Stimulated activated CD4-positive, alpha-beta T cell treated with anti-CD3 and anti-CD28 coated beads, Interleukin-1b, Interleukin-23, amount 100 ng/mL, for 48 hours (primary cell): ENCODE measurements at regions not wholly inside any gene's neighbourhood (a gene's known extent, or its start where the extent isn't known, plus 50 kb on each side); places are given as distances from the start of the nearest gene placed in this dataset.

Source experiments
- DNase-seq: peaks from one replicate; pipeline ENCODE4 v3.0.0-alpha.2; 2020

DNA sequence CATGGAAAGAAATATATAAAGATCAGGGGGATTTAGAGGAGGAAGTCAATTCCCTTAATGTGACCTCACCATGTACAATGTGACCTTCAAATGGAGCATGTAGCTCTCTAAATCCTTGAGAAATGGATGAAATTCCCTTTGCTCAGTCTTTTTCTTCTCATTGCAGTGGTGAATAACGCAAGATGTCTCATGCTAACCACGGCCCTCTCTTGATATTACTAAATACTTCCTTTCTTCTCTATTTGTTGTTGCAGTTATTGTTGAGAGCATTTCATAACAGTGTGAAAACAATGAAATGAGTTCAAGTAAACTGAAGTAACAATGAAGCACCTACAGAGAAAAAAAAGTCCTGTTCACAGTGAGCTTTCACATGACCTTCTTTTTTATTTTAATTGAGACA is 55.6 kb downstream of the ZNF281 start:
- DNase-seq: no peak

DNA sequence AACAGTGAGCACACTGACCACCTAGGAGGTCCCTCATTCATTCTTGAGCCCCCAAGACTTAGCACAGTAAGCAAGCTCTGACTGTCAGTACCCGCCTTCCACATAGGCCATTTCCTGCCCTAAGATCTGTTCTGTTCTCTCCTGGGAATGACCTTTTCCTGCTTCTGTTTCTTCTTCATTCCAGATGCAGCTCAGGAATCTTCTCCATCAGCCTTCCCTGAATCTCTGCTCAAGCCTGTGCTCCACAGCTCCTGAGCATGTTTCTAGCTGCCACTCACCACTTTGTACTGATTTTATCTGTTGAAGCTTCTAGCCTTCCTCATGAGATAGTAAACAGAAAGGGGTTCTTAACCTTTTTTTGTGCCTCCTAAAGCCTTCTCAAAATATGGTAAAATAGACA is 56.6 kb downstream of the ZNF281 start:
- no peak for DNase-seq

DNA sequence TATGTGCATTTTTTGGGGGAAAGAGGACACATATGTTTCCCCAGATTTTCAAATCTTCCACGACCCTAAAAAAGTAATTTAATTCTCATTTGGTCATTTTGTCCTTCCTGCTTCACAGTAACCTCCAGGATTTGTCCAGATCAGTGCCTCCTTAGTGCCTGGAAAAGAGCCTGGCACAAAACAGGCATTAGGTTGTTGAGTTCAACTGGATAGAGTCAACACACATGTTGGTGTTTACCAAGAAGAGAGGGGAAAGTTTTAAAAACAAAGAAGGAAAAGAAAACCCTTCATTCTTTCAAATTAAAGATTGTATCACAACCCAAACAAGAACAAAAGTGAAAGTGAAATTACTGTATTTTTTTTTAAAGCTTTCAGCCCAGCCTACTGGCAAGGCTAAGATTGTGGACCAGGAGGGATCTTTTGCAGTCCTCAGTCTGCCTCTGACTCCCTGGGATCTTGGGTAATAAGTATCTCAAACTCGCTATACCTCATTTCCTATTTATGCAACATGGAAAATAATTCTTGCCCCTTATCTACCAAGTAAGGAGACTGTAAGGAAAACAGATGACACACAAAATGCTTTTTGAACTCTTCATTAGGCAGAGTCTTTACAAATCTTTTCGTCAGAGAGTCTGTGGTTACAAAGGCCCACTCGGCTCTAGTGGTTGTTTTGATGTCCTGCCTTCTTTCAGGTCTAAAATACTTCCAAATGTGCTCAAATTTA is 57.8 kb downstream of the ZNF281 start:
- DNase-seq: no peak

DNA sequence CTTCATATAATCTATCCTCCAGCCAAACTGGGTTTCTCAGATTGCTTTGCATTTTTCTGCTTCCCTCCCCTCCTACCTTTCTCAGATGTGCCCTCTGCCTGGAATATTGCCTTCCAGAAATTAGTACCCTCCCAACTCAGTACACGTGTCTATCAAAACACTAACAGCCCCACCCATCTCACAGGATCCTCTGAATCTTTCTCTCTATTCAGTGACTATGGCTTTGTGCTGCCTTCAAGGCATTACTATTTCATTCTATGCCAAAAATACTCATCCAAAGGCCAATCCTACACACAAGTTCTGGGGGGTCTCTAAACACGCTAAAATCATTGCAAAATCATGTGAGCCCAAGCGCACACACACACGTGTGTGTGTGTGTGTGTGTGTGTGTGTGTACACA is 58.4 kb downstream of the ZNF281 start:
- DNase-seq: no peak

DNA sequence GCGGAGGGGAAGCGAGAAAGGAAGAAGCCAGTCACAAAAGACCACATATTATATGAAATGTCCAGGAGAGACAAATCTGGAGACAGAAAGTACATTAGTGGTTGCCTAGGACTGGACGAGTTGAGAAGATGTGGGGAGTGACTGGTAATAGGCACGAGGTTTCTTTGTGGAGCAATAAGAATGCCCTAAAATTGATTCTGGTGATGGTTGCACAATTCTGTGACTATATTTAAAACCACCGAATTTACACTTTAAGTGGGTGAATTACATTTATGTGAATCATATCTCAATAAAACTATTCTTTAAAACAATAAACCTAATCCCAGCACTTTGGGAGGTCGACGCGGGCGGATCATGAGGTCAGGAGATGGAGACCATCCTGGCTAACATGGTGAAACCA is 63.1 kb downstream of the ZNF281 start:
- DNase-seq: no peak

DNA sequence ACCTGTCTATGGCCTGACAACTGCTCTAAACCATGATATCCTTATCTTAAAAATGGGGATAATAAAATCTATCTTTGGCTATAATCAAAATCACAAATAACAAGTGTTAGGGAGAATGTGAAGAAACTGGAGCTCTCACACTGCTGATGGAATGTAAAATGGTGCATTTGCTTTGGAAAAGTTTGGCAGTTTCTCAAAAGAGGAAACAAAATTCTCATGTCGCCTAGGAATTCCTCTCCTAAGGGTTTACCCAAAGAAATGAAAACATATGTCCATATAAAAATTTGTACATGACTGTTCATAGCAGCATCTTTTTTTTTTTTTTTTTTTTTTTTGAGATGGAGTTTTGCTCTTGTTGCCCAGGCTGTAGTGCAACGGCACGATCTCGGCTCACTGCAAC is 64.3 kb downstream of the ZNF281 start:
- no peak for DNase-seq

DNA sequence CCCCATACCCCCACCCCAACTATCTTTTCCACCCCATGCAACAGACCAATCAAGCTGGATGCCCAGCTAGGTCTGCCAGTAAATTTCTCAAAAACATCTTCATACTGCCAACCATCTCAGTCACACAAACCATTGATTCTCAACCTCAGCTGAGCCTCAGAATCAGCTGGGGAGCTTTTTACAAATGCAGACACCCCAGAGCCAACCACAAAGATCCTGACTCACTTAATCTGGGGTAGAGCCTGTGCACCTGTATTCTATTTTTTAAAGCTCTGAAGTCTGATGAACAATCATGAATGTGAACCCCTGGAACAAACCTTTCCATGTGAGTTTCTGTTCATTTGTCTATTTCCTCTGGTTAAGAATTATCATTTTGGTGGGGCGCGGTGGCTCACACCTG is 66.0 kb downstream of the ZNF281 start:
- DNase-seq: peak; percentile 8

DNA sequence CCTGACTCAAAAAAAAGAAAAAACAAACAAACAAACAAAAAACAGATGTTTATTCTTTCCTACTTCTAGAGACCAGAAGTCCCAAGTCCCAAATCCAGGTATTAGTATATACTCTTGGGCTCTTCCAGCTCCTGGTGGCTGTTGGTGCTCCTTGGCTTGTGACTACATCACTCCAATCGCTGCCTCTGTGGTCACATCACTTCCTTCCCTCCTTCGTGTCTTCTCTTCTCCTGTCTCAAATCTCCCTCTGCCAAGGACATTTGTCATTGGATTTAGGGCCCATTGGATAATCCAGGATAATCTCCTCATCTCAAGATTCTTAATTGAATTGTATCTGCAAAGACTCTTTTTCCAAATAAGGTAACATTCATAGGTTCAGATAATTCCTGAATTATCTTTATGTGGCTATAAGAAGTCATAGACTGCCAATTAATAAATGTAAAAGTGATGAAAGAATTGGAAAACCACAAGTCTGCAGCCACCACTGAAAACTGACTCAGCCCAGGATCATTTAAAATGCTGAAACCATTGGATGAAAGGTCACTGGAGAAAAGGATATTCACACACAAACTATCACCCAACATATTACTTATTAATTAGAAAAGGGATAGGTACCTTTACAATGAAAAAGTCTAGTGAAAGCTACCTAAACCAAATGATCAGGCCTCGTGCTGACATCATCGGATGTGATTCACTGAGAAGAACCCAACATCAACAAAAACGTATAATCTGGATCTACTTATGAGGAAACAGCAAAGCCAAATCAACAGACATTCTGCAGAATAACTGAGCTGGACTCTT is 67.1 kb downstream of the ZNF281 start:
- DNase-seq: no peak

DNA sequence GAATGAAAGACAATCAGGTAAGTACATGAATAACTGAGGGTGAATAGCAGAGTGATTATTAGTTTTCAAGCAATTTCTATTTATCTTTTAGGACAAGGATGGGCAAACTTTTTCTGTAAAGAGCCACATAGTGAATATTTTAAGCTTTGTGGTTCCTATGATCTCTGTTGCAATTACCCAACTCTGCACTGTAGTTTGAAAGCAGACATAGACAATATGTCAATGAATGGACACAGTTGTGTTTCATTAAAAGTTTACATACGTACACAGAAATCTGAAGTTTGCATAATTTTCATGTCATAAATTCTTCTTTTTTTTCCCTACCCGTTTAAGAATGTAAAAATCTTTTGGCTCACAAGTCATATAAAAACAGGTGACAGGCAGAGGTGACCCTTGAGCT is 71.4 kb downstream of the ZNF281 start:
- DNase-seq: no peak

DNA sequence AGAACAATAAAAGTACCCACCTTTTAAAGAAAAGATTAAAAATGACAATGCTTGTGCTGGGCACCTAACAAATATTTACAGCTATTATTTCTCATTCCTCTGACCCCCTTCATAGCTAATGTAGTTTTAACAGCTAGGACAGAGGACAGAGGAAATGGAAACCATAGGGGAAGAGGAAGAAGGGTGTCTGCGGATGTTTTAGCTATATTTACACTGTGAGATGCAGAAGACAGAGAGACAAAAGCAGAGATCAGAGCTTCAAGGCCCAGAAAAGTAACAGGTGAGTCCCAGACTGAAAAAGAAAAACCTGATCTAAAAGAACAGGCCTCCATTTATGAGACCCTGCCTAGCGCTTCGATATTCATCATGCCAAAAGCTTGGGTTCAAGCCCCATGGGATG is 72.0 kb downstream of the ZNF281 start:
- DNase-seq: no peak

DNA sequence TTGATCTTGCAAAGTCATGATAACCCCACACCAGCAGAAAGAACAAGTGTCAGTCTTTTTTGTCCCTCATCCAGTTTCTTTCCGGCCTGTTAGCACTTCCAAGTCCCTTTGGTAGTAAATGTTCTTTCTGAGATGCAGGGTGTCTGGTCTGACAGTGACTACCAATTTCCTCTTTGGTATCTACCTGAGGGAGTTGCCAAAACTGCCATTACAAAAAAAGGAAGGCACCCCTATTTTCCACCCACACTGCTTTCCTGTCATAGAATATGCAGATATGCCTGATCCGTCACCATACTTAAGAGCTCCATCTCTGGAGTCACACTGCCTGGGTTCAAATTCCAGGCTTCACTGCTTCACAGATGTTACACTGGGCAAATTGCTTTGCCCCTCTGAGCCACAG is 72.4 kb downstream of the ZNF281 start:
- DNase-seq: no peak

DNA sequence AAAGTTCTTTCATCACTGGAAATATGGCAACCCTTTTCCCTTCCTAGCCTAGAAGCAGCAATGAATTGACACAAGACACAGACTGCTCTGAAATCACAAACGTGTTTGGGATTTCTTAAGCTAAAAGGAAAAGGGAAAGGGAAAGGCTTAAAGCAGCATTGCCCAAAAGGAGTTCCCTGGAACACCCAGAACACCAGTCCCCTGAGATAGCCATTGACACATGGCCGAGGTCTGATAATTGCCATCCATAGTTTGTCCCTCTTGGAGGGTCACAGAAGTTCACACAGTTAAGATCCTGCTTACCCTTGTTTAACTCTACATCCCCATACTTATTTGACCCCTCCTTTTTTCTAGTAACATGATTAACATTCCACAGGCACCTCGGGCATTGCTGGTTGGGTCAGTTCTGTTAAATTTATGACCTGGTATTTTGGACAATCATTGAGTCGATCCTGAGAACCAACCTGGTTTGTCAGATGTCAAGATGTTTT is 72.9 kb downstream of the ZNF281 start:
- no peak for DNase-seq

DNA sequence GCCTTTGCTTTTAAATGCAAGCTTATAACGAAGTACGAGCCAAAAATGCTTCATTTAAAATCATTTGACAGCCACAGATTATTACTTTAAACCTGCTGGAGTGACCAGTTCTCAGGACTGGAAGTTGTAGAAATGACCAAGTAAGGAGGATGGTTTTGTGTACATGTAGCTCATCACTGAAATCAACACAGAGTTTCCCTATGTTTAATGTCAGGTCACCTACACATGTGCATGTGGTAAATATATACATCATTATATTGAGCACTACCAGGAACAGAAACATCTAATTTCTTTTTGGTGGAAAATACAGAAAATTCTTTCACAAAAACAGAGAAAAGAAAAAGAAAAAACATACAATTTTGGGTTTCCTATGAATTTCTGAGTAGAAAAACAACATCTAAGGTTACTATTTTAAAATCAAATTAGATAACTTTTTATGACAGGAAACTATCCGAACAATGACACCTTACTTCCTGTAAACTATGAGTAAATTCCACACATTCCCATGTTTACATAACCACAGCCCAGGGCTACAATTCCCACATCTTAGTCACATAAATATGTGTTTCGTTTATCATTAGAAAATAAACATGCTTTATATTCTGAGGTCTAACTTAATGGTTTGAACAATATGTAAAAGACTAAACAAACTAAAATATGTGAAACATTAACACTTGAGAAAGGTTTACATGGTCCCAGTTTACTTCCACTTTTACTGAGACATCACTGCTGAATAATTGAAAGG is 73.6 kb downstream of the ZNF281 start:
- no peak for DNase-seq

DNA sequence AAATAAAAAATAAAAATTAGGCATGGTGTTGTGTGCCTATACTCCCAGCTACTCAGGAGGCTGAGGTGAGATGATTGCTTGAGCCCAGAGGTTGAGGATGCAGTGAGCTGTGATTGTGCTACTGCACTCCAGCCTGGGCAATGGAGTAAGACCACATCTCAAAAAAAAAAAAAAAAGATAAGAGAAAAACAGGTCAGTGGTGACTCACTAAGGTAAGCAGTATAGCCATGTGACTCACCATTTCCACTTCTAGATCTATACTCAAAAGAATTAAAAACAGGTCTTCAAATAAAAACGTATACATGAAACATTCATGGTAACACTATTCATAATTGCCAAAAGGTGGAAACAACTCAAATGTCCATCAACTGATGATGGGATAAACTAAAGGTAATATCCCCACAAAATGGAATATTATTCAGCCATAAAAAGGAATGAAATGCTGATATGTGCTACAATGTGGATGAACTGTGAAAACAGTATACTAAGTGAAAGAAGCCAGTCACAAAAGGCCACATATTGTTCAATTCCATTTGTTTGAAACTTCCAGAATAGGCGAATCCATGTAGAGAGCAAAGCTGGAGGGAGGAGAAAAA is 75.1 kb downstream of the ZNF281 start:
- DNase-seq: no peak

DNA sequence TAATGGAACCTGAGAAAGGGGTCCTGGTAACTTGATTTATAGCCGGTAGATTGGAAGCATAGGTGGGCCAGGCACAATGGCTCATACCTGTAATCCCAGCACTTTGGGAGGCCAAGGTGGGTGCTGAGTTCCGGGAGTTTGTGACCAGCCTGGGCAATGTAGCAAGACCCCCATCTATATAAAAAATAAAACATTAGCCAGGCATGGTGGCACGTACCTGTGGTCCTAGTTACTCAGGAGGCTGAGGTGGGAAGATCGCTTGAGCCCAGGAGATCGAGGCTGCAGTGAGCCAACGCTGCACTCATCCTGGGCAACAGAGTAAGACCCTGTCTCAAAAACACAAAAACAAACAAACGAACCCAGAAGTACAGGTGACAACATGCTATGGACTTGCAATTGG is 76.5 kb downstream of the ZNF281 start:
- DNase-seq: no peak

DNA sequence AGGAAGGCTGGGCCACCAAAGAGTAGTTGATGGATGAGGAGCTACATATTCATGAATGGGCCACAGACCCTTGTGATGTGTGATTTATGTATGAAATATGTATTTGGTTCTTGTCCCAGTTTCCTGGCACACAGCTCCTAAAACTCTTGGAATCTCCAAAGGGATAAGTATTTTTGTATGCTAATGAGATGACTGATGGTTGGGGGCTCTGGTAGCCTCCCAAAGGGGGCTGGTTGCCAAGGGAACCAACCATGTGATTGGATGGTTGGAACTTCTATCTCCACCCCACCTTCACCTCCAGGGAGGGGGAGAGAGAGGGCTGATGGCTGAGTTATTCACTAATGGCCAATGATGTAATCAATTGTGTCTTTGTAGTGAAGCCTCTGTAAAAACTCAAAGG is 77.1 kb downstream of the ZNF281 start:
- no peak for DNase-seq

DNA sequence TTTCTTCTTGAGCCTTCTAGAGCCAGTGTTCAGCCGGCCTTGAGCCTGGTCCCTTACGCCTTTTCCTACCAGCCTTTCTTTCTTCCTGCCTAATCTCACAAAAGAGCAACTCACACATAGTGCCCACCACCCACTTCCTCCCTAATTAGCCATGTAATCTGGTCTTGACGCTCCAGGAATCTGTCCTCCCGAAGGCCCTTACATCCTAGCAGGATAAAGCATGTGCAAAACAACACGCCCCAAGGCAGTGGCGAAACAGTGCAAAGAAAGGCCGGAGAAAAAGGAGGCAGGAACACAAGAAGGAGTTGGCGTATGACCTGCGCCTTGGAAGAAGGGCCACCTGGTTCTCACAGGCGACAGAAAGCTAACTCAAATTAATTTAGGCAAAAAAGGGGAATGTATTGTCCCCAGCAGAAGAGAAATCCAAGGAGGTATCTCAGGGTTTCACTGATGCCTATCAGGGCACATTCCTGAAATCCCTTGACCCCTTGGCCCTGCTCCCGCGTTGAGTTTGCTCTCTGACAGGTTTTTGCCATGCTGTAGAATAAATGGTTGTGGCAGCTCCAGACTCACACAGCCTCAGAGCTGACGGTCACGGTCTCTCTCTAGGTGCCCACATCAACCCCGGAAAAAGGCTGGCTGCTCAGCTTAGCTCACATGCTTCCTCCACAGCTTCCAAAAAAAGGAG is 79.0 kb downstream of the ZNF281 start:
- no peak for DNase-seq

DNA sequence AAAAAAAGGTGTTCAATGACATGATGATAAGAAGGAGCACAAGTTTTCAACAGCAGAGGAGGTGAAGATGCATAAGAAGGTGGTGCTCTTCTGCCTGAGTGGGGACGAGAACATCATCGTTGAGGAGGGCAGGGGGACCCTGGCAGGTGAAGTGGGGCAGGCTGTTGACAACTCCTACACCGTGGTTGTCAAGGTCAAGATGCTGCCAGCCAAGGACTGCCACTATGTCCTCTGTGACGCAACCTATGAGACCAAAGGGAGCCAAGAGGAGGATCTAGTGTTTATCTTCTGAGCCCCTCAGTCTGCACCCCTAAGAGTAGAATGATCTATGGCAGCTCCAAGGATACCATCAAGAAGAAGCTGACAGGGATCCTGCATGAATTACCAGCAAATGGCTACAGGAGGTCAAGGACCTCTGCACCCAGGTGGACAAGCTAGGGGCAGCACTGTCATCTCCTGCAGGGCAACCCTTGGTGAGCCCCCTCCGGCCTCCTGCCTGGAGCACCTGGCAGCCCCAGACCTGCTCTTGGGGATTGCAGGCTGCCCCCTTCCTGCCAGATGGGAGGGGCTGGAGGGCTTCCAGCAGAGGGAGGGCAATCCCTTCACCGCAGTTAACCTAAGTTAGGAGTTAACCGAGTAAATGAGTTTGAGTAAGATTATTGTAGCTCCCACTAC is 80.5 kb downstream of the ZNF281 start:
- DNase-seq: no peak

DNA sequence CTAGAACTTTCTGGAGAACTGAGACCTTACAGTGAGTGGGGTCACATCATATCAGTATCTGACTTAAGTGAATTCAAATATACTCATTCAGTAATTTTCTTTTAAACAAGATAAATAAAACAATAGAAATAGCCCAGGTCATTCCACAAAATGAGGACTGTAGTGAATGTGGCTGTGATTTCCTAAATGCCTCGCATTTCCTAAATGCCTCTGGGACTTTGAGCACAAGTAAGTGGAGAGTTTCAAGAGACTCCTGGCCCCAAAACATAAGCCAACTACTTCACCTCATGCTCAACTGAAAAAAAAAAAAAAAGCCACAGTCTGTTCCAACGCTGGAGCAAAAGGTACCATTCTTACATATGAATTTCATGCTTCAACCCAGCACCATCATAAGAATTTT is 81.5 kb downstream of the ZNF281 start:
- no peak for DNase-seq

DNA sequence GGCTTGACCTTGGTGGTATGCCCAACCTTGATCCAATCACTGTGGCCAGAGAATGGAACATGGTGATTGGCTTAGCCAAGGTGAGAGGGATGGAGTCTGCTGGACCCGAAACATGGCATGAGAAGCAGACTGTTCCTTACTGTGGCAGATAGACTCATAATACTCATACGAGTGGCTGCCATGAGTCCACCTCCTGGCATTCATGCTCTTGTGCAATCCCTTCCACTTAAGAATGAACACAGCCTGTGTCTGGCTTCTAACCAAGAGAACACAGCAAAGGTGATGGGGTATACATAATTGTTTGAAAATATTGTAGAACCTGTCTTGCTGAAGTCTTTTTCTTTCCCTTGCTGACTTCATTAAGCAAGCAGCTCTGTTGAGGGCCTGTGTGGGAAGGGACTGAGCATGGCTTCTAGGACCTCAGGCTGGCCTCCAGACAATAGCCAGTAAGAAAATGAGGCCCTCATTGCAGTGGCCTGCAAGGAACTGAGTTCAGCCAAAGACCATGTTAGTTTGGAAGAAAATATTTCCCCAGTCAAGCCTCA is 85.9 kb downstream of the ZNF281 start:
- no peak for DNase-seq

DNA sequence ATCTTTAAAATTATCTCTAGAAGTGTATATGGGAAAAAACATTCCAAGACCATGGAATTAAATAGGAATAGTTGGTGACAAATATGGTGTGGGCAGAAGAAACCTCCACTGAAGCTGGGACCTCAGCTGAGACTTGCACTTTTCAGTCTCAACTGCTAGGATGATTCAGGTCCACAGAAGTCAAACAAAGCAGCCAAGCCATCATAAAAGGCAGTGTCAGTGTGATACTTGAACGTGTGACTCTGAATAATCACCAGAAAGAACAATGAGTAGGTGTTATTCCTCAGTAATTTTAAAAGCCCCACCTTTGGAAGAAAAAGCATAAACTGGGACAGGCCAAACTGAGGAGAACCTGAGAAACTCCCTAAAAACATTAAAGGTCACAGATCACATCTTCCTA is 90.7 kb downstream of the ZNF281 start:
- DNase-seq: no peak

DNA sequence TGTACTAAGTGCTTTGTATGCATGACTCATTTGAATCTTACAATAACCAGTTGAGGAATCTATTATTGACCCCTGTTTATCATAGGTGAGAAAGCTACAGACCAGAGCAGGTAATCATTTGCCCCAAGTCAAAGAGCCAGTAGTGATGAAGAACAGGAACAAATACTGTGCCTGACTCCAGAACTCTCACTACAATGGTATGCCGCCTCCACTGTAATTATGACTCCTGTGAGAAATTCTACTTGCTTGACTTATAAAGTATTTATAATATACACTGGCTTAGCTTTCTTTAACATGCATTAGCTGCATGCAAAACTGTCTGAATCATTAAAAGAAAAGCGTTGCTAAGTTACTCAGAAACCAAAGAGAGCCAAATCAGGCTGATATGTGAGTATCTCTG is 92.6 kb downstream of the ZNF281 start:
- DNase-seq: no peak
